ENCODE measurements at regions not wholly inside any gene's neighbourhood (a gene's known extent, or its start where the extent isn't known, plus 50 kb on each side); places are given as distances from the start of the nearest gene placed in this dataset.
"Not testable (repeated sequence)": the region's sequence is repeated elsewhere in the genome, so short reads cannot be mapped to it uniquely, and the experiment has no call there.

DNA sequence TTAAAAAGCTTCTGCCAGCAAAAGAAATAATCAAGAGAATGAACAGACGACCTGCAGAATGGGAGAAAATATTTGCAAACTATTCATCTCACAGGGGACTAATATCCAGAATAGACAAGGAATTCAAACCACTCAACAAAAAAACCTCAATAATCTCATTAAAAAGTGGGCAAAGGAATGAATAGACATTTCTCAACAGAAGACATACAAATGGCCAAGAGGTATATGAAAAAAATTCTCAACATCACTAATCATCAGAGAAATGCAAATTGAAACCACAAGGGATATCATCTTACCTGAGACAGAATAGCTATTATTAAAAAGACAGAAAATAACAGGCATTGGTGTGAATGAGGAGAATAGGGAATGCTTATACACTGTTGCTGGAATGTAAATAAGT is 270.0 kb downstream of the DACT1 start:
- FAIRE-seq = no peak

DNA sequence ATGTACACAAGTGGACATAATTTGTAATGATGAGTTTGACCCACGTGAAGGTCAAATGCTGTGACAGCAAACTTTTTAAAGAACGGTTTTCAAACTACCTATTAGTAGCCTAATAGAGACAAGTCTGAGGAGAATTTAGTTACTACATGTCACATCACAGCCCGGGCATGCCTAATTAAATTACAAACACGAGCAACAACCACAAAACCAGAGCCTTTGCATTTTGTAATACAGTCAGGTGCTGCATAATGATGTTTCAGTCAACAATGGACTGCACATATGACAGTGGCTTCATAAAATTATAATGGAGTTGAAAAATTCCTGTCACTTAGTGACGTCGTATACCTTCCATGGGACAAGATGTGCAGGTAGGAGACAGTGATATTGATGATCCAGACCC is 274.5 kb downstream of the DACT1 start:
- FAIRE-seq (no peak), DNase-seq (ENCODE audit: insufficient read length, low spot score) (no peak)
- TF ChIP-seq POU2F2 (IDR thresholded peaks at IDR 0.05; ENCODE audit: low read depth, low read length) = no peak
- no peak for TF ChIP-seq POLR2AphosphoS5 (IDR thresholded peaks at IDR 0.05; ENCODE audit: low read depth, low read length)
- no peak for TF ChIP-seq POLR2A (IDR thresholded peaks at IDR 0.05; ENCODE audit: low read depth, low read length)
- TF ChIP-seq TAF1 (IDR thresholded peaks at IDR 0.05; ENCODE audit: low read depth, low read length) = no peak
- no peak for TF ChIP-seq SPI1 (IDR thresholded peaks at IDR 0.05; ENCODE audit: low read depth, low read length)
- no peak for TF ChIP-seq PAX5 (IDR thresholded peaks at IDR 0.05; ENCODE audit: insufficient read depth, low read length, severe bottlenecking)

More for the DNA sequence above, 270.0 kb downstream of the DACT1 start:
- TF ChIP-seq POLR2AphosphoS5 (IDR thresholded peaks at IDR 0.05; ENCODE audit: low read depth, low read length) = no peak
- DNase-seq (ENCODE audit: insufficient read length, low spot score) = no peak

- no peak for DNase-seq (ENCODE audit: insufficient read length, low spot score)
- TF ChIP-seq POLR2A (IDR thresholded peaks at IDR 0.05; ENCODE audit: low read depth, low read length) = no peak
- no peak for TF ChIP-seq TAF1 (IDR thresholded peaks at IDR 0.05; ENCODE audit: low read depth, low read length)
- no peak for TF ChIP-seq SPI1 (IDR thresholded peaks at IDR 0.05; ENCODE audit: low read depth, low read length)
- TF ChIP-seq POLR2AphosphoS5 (IDR thresholded peaks at IDR 0.05; ENCODE audit: low read depth, low read length) = no peak
- no peak for FAIRE-seq
Observed at GRCh38 chr14:58912799-58913432, 275.2 kb downstream of the DACT1 start.

DNA sequence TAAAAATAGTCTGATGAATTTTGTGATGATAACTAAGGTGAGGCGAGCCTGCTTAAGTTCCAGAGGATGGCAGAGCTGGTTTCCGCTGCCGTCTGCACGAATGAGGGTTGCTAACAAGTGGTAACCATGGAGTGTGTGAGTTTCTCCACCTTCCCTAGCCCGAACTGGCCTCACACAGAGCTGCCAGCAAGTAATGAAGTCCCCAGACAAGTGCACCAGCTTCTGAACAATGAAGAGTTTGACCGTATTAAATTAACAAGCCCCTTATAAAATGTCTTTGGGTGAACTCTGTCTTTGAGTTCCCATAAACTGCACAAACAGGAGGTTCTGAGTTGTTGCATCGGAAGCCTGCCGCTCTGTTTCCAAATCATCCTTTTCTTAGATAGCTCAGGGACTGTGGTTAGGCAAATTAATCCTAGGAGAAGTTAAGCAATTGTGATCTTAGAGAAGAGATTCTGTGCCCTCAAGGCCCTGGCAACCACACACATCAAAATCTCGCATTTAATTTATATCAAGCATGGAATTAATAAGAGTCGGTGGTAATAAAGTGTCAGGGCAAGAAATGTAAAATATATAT is 274.1 kb upstream of the DAAM1 start:
- no peak for DNase-seq (ENCODE audit: insufficient read length, low spot score)

GRCh38 chr14:58915646-58916045 is 272.8 kb upstream of the DAAM1 start:
- TF ChIP-seq PAX5 (IDR thresholded peaks at IDR 0.05; ENCODE audit: insufficient read depth, low read length, severe bottlenecking) = no peak
- TF ChIP-seq POLR2A (IDR thresholded peaks at IDR 0.05; ENCODE audit: low read depth, low read length) = no peak
- TF ChIP-seq SPI1 (IDR thresholded peaks at IDR 0.05; ENCODE audit: low read depth, low read length) = no peak
- TF ChIP-seq POU2F2 (IDR thresholded peaks at IDR 0.05; ENCODE audit: low read depth, low read length) = no peak
- TF ChIP-seq POLR2AphosphoS5 (IDR thresholded peaks at IDR 0.05; ENCODE audit: low read depth, low read length) = no peak
- no peak for TF ChIP-seq TAF1 (IDR thresholded peaks at IDR 0.05; ENCODE audit: low read depth, low read length)
- FAIRE-seq (no peak), DNase-seq (ENCODE audit: insufficient read length, low spot score) (no peak)

More for the DNA sequence above, 274.1 kb upstream of the DAAM1 start:
- no peak for TF ChIP-seq TAF1 (IDR thresholded peaks at IDR 0.05; ENCODE audit: low read depth, low read length)
- TF ChIP-seq POU2F2 (IDR thresholded peaks at IDR 0.05; ENCODE audit: low read depth, low read length) = no peak
- no peak for TF ChIP-seq PAX5 (IDR thresholded peaks at IDR 0.05; ENCODE audit: insufficient read depth, low read length, severe bottlenecking)
- TF ChIP-seq POLR2AphosphoS5 (IDR thresholded peaks at IDR 0.05; ENCODE audit: low read depth, low read length) = no peak
- TF ChIP-seq SPI1 (IDR thresholded peaks at IDR 0.05; ENCODE audit: low read depth, low read length) = no peak
- TF ChIP-seq POLR2A (IDR thresholded peaks at IDR 0.05; ENCODE audit: low read depth, low read length) = no peak
- FAIRE-seq = no peak

GRCh38 chr14:58918066-58918738 is 270.3 kb upstream of the DAAM1 start:
- FAIRE-seq (no peak), DNase-seq (ENCODE audit: insufficient read length, low spot score) (no peak)
- no peak for TF ChIP-seq TAF1 (IDR thresholded peaks at IDR 0.05; ENCODE audit: low read depth, low read length)
- TF ChIP-seq POU2F2 (IDR thresholded peaks at IDR 0.05; ENCODE audit: low read depth, low read length) = no peak
- no peak for TF ChIP-seq POLR2A (IDR thresholded peaks at IDR 0.05; ENCODE audit: low read depth, low read length)
- no peak for TF ChIP-seq SPI1 (IDR thresholded peaks at IDR 0.05; ENCODE audit: low read depth, low read length)
- TF ChIP-seq PAX5 (IDR thresholded peaks at IDR 0.05; ENCODE audit: insufficient read depth, low read length, severe bottlenecking) = no peak
- TF ChIP-seq POLR2AphosphoS5 (IDR thresholded peaks at IDR 0.05; ENCODE audit: low read depth, low read length) = no peak

DNA sequence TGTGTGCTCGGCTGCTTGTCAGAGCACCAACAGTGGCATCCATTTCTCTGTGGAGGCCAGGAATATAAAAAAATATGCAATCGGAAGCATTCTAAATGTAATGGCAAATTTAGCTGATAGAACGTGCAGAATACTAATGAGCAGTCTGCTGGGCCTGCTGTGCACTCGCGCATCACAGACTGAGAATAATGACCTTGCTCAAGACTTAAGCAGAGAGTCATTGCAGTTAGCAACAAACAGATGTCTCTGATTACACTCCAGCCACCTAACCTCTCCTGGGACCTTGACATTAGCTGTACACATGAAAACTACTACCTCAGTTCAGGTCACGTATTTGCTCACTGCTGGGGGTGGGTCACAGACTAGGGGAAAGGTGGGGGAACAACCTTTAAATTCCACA is 269.2 kb upstream of the DAAM1 start:
- FAIRE-seq = no peak
- DNase-seq (ENCODE audit: insufficient read length, low spot score) = no peak
- TF ChIP-seq TAF1 (IDR thresholded peaks at IDR 0.05; ENCODE audit: low read depth, low read length) (no peak), PAX5 (IDR thresholded peaks at IDR 0.05; ENCODE audit: insufficient read depth, low read length, severe bottlenecking) (no peak), SPI1 (IDR thresholded peaks at IDR 0.05; ENCODE audit: low read depth, low read length) (no peak)

DNA sequence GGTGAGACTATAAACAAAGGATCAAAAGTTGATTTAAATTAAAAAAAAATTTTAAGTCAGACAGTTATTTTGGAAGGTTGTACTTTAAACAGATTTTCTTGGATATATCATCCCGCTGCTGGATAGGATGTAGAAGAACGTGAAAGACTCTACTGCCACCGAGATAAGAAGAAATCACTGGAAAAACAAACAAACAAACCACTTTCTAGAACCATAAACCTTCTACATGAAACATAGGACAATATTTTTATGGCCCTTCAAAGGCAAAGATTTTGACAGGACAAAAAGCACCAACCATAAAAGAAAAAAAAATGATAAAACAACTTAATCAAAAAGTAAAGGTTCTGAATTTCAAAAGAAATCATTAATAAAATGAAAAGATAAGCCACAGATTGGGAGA is 268.2 kb upstream of the DAAM1 start:
- no peak for FAIRE-seq
- TF ChIP-seq POLR2A (IDR thresholded peaks at IDR 0.05; ENCODE audit: low read depth, low read length) = no peak
- TF ChIP-seq PAX5 (IDR thresholded peaks at IDR 0.05; ENCODE audit: insufficient read depth, low read length, severe bottlenecking) = no peak
- no peak for TF ChIP-seq POU2F2 (IDR thresholded peaks at IDR 0.05; ENCODE audit: low read depth, low read length)
- no peak for TF ChIP-seq SPI1 (IDR thresholded peaks at IDR 0.05; ENCODE audit: low read depth, low read length)
- TF ChIP-seq POLR2AphosphoS5 (IDR thresholded peaks at IDR 0.05; ENCODE audit: low read depth, low read length) = no peak
- TF ChIP-seq TAF1 (IDR thresholded peaks at IDR 0.05; ENCODE audit: low read depth, low read length) = no peak
- DNase-seq (ENCODE audit: insufficient read length, low spot score) = no peak

DNA sequence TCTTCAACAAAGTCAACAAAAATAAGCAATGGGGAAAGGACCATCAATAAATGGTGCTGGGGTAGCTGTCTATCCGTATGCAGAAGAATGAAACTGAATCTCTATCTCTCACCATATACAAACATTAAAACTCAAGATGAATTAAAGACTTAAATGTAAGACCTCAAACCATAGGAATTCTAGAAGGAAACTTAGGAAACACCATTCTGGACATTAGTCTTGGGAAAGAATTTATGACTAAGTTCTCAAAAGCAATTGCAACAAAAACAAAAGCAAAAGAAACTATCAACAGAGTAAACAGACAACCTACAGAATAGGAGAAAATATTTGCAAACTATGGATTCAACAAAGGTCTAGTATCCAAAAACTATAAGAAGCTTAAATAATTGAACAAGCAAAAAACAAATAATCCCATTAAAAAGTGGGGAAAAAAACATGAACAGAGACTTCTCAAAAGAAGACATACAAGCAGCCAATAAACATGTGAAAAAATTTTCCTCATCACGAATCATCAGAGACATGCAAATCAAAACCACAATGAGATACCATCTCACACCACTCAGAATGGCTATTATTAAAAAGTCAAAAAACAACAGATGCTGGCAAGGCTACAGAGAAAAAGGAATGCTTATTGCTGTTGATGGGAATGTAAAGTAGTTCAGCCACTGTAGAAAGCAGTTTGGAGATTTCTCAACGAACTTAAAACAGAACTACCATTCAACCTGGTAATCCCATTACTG is 266.1 kb upstream of the DAAM1 start:
- DNase-seq (ENCODE audit: insufficient read length, low spot score); FAIRE-seq: not testable (repeated sequence)
